Hepatocyte (in vitro differentiated cells): ENCODE measurements at regions not wholly inside any gene's neighbourhood (a gene's known extent, or its start where the extent isn't known, plus 50 kb on each side); places are given as distances from the start of the nearest gene placed in this dataset.

ENCODE experiments used
- CTCF ChIP-seq: fragments of 200-600 bp; sonication (generic); IDR thresholded peaks from 2 replicates; pipeline ENCODE4 v1.5.1; 2016; ENCODE audit warnings: antibody characterized with exemption, mild to moderate bottlenecking; ENCODE audit not compliant: poor library complexity
- EZH2 ChIP-seq: fragments of 200-600 bp; sonication (generic); IDR thresholded peaks from 2 replicates; pipeline ENCODE4 v1.6.1; 2016; ENCODE audit warnings: antibody characterized with exemption, mild to moderate bottlenecking, borderline replicate concordance
- EZH2phosphoT487 ChIP-seq: fragments of 200-600 bp; sonication (generic); IDR thresholded peaks from one replicate; pipeline ENCODE4 v1.6.1; 2018; ENCODE audit warnings: antibody characterized with exemption, mild to moderate bottlenecking, low read depth, moderate library complexity; ENCODE audit not compliant: unreplicated experiment, severe bottlenecking

GRCh38 chr6:27575594-27576361, 102.9 kb upstream of the ZNF184 start:
- TF ChIP-seq CTCF (no peak), EZH2 (no peak), EZH2phosphoT487 (no peak)
